Trophoblast cell (in vitro differentiated cells and primary cell): ENCODE measurements at regions not wholly inside any gene's neighbourhood (a gene's known extent, or its start where the extent isn't known, plus 50 kb on each side); places are given as distances from the start of the nearest gene placed in this dataset.

Experiments used
- DNase-seq, 2 donors: peaks; one replicate each; pipeline ENCODE4 v3.0.0-alpha.2; 2016
- H2AFZ ChIP-seq: 2 replicates; pipeline ENCODE4 v1.6.1; 2013; ENCODE audit warnings: low read length, moderate library complexity, mild to moderate bottlenecking; ENCODE audit not compliant: insufficient read depth, poor library complexity
- H2AK5ac ChIP-seq: 2 replicates; pipeline ENCODE4 v1.6.1; 2013; ENCODE audit warnings: mild to moderate bottlenecking, low read length
- H2BK120ac ChIP-seq: 2 replicates; pipeline ENCODE4 v1.6.1; 2013; ENCODE audit warnings: low read length, mild to moderate bottlenecking, moderate library complexity; ENCODE audit not compliant: insufficient read depth, poor library complexity
- H2BK12ac ChIP-seq: 2 replicates; pipeline ENCODE4 v1.6.1; 2013; ENCODE audit warnings: mild to moderate bottlenecking, low read length, moderate library complexity
- H2BK5ac ChIP-seq: 2 replicates; pipeline ENCODE4 v1.6.1; 2013; ENCODE audit warnings: low read length, low read depth, moderate library complexity, mild to moderate bottlenecking; ENCODE audit not compliant: poor library complexity
- H3K14ac ChIP-seq: 2 replicates; pipeline ENCODE4 v1.6.1; 2013; ENCODE audit warnings: mild to moderate bottlenecking, low read length
- H3K18ac ChIP-seq: 2 replicates; pipeline ENCODE4 v1.6.1; 2013; ENCODE audit warnings: mild to moderate bottlenecking, low read length
- H3K23ac ChIP-seq: 2 replicates; pipeline ENCODE4 v1.6.1; 2013; ENCODE audit warnings: low read length
- H3K27ac ChIP-seq: 2 replicates; pipeline ENCODE4 v1.5.1; 2013; ENCODE audit warnings: low read depth, mild to moderate bottlenecking, inconsistent platforms, low read length, moderate library complexity
- H3K27me3 ChIP-seq: 2 replicates; pipeline ENCODE4 v1.6.1; 2013; ENCODE audit warnings: inconsistent platforms, mild to moderate bottlenecking, low read length, moderate library complexity; ENCODE audit not compliant: insufficient read depth
- H3K36me3 ChIP-seq, 2 experiments: 1 replicate in 1 of 2; 2 replicates in 1 of 2; pipeline ENCODE4 v1.6.1; 2013; ENCODE audit warnings: low read length in 2 of 2, mild to moderate bottlenecking in 2 of 2, moderate library complexity in 1 of 2; ENCODE audit not compliant: insufficient read depth in 2 of 2, control insufficient read depth in 1 of 2
- H3K4ac ChIP-seq: 2 replicates; pipeline ENCODE4 v1.6.1; 2013; ENCODE audit warnings: low read depth, mild to moderate bottlenecking, low read length, moderate library complexity
- H3K4me1 ChIP-seq, 2 experiments: 1 replicate in 1 of 2; 2 replicates in 1 of 2; pipeline ENCODE4 v1.6.1; 2013; ENCODE audit warnings: low read length in 2 of 2, mild to moderate bottlenecking in 2 of 2, moderate library complexity in 1 of 2; ENCODE audit not compliant: insufficient read depth in 2 of 2, control insufficient read depth in 1 of 2
- H3K4me2 ChIP-seq: 2 replicates; pipeline ENCODE4 v1.6.1; 2013; ENCODE audit warnings: inconsistent platforms, mild to moderate bottlenecking, low read length, moderate library complexity
- H3K4me3 ChIP-seq: 2 replicates; pipeline ENCODE4 v1.5.1; 2013; ENCODE audit warnings: mild to moderate bottlenecking, low read depth, low read length, inconsistent platforms
- H3K79me1 ChIP-seq: one replicate; pipeline ENCODE4 v1.6.1; 2013; ENCODE audit warnings: low read length
- H3K79me2 ChIP-seq: 2 replicates; pipeline ENCODE4 v1.6.1; 2013; ENCODE audit warnings: low read length, mild to moderate bottlenecking; ENCODE audit not compliant: control insufficient read depth, insufficient read depth, poor library complexity
- H3K9ac ChIP-seq: 2 replicates; pipeline ENCODE4 v1.6.1; 2013; ENCODE audit warnings: mild to moderate bottlenecking, low read length
- H3K9me3 ChIP-seq: 2 replicates; pipeline ENCODE4 v1.6.1; 2013; ENCODE audit warnings: low read depth, mild to moderate bottlenecking, control low read depth, inconsistent platforms, low read length; ENCODE audit not compliant: insufficient read depth
- H4K12ac ChIP-seq: 2 replicates; pipeline ENCODE4 v1.6.1; 2013; ENCODE audit warnings: low read depth, mild to moderate bottlenecking, low read length, moderate library complexity
- H4K8ac ChIP-seq: 2 replicates; pipeline ENCODE4 v1.6.1; 2013; ENCODE audit warnings: low read depth, mild to moderate bottlenecking, low read length, moderate library complexity
- H4K91ac ChIP-seq: one replicate; pipeline ENCODE4 v1.6.1; 2013; ENCODE audit warnings: low read depth, mild to moderate bottlenecking, low read length, moderate library complexity
- WGBS: extraction: QIAGEN DNeasy Blood & Tissue Kit; methylation state at CpG from one replicate; pipeline ENCODE4 v1.1.7; 2013; ENCODE audit warnings: missing lambda C conversion rate; ENCODE audit not compliant: insufficient read length, insufficient coverage; ENCODE audit errors: extremely low coverage; 5-methylcytosine and 5-hydroxymethylcytosine counted together

GRCh38 chr1:91585982-91586381, 85.3 kb downstream of the CDC7 start:
- Histone ChIP-seq H2BK5ac (no peak overlapping the region), H3K23ac (no peak overlapping the region), H2AFZ (no peak overlapping the region), H2BK120ac (no peak overlapping the region), H3K14ac (no peak overlapping the region), H4K8ac (no peak overlapping the region), H3K4me2 (no peak overlapping the region), H3K4me3 (no peak overlapping the region), H2AK5ac (no peak overlapping the region), H3K4ac (no peak overlapping the region), H3K36me3 (no peaks in the 10 kb centered on the region), H3K79me2 (no peaks in the 10 kb centered on the region), H4K12ac (no peak overlapping the region), H3K27ac (no peak overlapping the region), H4K91ac (no peak overlapping the region), H2BK12ac (no peak overlapping the region), H3K4me1 (peaks cover 0 to 2% of the 10 kb centered on the region in 2 experiments), H3K9ac (no peak overlapping the region), H3K79me1 (no peaks in the 10 kb centered on the region), H3K18ac (no peak overlapping the region), H3K9me3 (peaks cover 2% of the 10 kb centered on the region), H3K27me3 (no peaks in the 10 kb centered on the region)
- peak in 1 of 2 donors; percentile 17 for DNase-seq
- no CpG with 5 or more reads among the region's 7 CpGs for WGBS

GRCh38 chr1:91589437-91589836, 88.8 kb downstream of the CDC7 start:
- Histone ChIP-seq H3K4ac (no peak overlapping the region), H3K9ac (no peak overlapping the region), H3K14ac (no peak overlapping the region), H4K91ac (no peak overlapping the region), H2BK120ac (no peak overlapping the region), H3K4me1 (peaks cover 0 to 3% of the 10 kb centered on the region in 2 experiments), H4K12ac (no peak overlapping the region), H3K79me1 (no peaks in the 10 kb centered on the region), H3K9me3 (peaks cover 2% of the 10 kb centered on the region), H3K23ac (no peak overlapping the region), H3K27me3 (no peaks in the 10 kb centered on the region), H3K79me2 (no peaks in the 10 kb centered on the region), H2AFZ (no peak overlapping the region), H2BK5ac (no peak overlapping the region), H2BK12ac (no peak overlapping the region), H3K18ac (no peak overlapping the region), H3K27ac (no peak overlapping the region), H3K4me2 (no peak overlapping the region), H3K36me3 (no peaks in the 10 kb centered on the region), H3K4me3 (no peak overlapping the region), H2AK5ac (no peak overlapping the region), H4K8ac (no peak overlapping the region)
- DNase-seq, result no peak

- Histone ChIP-seq H3K9me3 (peaks cover 2% of the 10 kb centered on the region), H3K18ac (no peak overlapping the region), H3K4me3 (no peak overlapping the region), H2BK5ac (no peak overlapping the region), H3K36me3 (no peaks in the 10 kb centered on the region), H4K8ac (no peak overlapping the region), H3K27me3 (no peaks in the 10 kb centered on the region), H3K27ac (no peak overlapping the region), H3K4me2 (no peak overlapping the region), H2BK120ac (no peak overlapping the region), H2BK12ac (no peak overlapping the region), H4K91ac (no peak overlapping the region), H3K79me2 (no peaks in the 10 kb centered on the region), H3K4ac (no peak overlapping the region), H2AK5ac (no peak overlapping the region), H4K12ac (no peak overlapping the region), H3K23ac (no peak overlapping the region), H3K79me1 (no peaks in the 10 kb centered on the region), H3K4me1 (peaks cover 0 to 4% of the 10 kb centered on the region in 2 experiments), H3K9ac (peak overlapping the region; percentile 41), H3K14ac (no peak overlapping the region), H2AFZ (no peak overlapping the region)
- WGBS, result no CpG with 5 or more reads among the region's 13 CpGs
- no peak for DNase-seq
Measured at GRCh38 chr1:91591175-91591974, 90.7 kb downstream of the CDC7 start.

GRCh38 chr1:91592716-91593477, 92.2 kb downstream of the CDC7 start:
- Histone ChIP-seq H3K36me3 (no peaks in the 10 kb centered on the region), H4K8ac (no peak overlapping the region), H3K18ac (no peak overlapping the region), H3K9me3 (no peaks in the 10 kb centered on the region), H3K27ac (no peak overlapping the region), H4K12ac (no peak overlapping the region), H2AK5ac (no peak overlapping the region), H3K4ac (no peak overlapping the region), H3K79me2 (no peaks in the 10 kb centered on the region), H2BK12ac (no peak overlapping the region), H3K23ac (no peak overlapping the region), H3K4me2 (no peak overlapping the region), H2BK5ac (no peak overlapping the region), H3K9ac (no peak overlapping the region), H2BK120ac (no peak overlapping the region), H3K27me3 (no peaks in the 10 kb centered on the region), H3K4me3 (no peak overlapping the region), H3K14ac (no peak overlapping the region), H3K79me1 (no peaks in the 10 kb centered on the region), H3K4me1 (peaks cover 0 to 4% of the 10 kb centered on the region in 2 experiments), H4K91ac (no peak overlapping the region), H2AFZ (no peak overlapping the region)
- no CpG with 5 or more reads among the region's 5 CpGs for WGBS
- DNase-seq, result no peak
